Bone marrow (tissue), 2 donors: ENCODE measurements at regions not wholly inside any gene's neighbourhood (a gene's known extent, or its start where the extent isn't known, plus 50 kb on each side); places are given as distances from the start of the nearest gene placed in this dataset.

Experiments used
- DNase-seq, 2 donors: peaks; one replicate each; lab custom pipeline; 2025; lab: John Stamatoyannopoulos, UW

- no peak for DNase-seq
Observed at GRCh38 chr3:79542-79941, 117.0 kb upstream of the CHL1 start.

DNA sequence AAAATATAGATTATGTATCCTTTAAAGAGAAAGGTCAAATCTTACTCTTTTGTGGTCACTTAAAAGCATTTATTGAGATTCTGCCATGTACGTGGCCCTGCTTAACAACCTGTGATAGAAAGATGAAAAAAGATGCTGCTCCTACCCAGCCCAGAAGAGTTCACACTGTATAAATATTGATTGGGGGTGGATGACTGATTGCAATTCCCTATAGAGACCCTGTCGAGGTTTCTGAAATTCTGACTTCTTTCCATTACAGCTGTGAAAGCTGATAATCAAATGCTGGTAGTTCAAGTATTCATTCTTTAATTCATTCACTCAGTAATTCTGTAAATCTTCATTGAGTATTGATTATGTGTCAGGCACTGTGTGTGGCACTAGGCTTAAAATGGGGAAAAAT lies 114.1 kb upstream of the CHL1 start:
- DNase-seq: no peak

DNA sequence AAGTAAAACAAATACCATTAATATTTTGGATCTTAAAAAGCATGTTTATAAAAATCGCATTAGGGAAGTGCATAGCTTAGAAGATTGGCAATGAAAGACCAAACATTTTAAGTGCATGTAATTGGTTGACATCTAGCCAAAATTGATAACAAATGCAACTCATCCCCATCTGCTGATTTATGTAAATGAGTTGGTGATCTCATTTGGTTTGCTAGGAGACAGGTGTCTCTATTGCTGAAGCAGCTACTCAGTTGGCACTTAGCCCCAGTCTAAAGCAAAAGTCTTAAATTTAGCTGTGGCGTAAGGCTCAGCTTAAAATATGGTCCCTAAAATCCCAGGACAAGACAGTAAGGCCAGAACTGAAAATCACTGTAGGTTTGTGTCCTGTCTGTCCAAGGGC lies 113.5 kb upstream of the CHL1 start:
- DNase-seq: no peak

- no peak for DNase-seq
Observed at GRCh38 chr3:85180-85579, 111.4 kb upstream of the CHL1 start.

DNA sequence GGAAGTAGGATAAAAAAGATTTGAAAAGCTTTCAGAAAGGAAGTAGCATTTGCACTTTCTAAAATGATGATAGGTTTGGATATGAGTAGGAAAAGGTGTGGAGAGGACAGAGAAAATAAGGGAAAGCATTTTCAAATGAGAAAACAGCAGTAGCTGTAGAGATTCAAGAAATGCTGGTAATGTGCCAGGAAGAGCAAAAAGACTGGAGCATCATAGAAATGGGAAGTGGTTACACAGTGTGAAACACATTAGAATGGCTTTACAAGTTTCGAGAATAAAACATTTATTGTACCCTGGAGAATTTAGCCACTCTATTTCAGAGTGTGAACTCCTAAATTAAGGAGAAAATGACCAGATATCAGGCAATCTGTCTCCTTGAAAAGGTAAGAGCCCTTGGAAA lies 108.3 kb upstream of the CHL1 start:
- no peak for DNase-seq

- no peak for DNase-seq
Observed at GRCh38 chr3:93746-94145, 102.8 kb upstream of the CHL1 start.

GRCh38 chr3:96259-96658 lies 100.3 kb upstream of the CHL1 start:
- no peak for DNase-seq

DNA sequence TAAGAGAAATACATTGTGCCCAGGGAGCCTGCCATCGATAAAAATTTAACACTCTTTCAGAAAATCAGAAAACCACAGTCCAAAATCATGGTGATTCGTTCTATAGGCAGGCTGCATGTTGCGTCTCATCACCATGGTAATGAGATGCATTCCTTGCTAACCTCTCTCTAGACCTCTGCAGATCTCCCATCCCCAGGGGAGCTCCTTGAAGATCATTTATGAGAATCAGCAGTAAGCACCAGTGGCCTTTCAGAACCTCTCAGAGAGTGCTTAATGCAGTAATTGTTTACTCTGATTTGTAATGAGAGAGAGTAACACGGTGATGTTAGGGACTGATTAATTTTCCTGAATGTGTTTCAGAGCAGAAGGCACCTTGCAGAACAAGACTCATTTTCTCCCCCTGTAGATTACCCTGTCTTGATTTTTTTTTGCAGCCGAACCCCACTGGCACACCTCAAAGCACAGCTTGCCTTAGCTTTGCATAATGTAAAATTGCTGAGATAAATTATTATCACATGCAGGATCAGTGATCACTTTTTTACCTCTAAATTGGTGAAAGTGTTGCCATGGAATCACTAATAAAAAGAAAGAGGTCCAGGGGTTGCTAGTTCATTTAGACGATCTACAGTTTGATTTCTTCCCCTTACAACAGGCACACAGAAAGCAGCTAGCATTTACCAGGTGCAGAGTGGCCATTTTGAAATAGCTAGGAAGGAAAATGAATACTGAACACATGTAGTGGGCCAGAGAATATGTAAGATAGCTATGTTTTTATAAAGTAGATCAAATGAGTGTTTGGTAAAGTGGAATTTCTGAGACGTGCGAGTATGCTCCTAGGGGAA lies 98.9 kb upstream of the CHL1 start:
- no peak for DNase-seq

GRCh38 chr3:98259-98654 lies 98.3 kb upstream of the CHL1 start:
- DNase-seq: no peak

DNA sequence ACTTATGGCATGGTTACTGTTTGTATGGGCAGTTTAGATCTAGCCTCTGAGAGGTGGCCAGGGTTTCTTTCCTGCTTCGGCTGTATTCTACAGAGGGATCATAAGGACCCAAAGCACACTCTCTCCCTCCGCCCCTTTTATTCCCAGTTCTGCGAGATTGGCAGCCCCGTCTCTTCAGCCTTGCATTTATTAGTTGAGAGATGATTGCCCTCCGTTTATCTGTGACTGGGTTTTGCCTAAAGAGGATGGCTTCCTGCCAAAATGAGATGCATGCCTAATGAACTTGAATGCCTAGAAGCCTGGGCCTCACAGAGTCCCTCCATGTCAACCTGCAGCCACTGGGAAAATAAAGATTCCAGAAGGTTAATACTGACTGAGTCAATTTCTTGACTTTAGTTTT lies 97.1 kb upstream of the CHL1 start:
- DNase-seq: no peak

DNA sequence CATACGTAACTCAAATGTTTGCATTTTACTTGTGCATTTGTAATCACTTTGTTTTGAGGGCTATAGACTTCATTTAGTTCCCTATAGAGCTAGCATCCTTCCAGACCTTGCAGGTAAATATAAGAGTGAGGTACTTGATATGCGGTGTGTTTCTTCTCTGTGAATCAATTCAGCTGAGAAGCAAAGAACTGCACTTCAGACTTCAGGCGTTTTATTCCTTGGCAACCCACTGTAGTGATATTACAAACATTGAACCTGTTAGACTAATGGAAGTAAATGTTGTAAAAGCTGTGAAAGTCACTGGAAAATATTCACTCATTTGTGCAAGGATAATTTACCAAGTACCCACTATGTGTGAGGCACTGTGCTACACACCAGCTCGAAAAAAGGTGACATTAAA lies 94.1 kb upstream of the CHL1 start:
- no peak for DNase-seq

DNA sequence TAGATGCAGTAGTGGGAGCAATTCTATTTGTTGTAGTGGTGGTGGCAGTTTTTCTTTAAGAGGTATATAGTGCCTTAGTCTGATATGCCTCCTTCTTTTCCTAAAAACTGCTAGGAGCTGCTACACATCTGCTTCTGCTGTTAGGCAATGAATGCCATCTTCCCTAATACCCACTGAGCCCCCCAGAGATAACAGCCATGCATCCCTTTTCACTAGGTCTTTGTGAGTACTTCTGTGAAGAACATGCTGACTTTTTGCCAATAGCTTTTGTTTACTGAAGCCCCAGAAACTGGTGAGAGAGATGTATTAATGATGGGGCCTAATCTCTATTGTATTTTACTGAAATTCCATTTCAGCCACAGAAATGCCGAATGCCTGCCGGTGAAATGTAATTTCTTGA lies 92.6 kb upstream of the CHL1 start:
- no peak for DNase-seq

GRCh38 chr3:105585-105984 lies 91.0 kb upstream of the CHL1 start:
- DNase-seq: no peak

DNA sequence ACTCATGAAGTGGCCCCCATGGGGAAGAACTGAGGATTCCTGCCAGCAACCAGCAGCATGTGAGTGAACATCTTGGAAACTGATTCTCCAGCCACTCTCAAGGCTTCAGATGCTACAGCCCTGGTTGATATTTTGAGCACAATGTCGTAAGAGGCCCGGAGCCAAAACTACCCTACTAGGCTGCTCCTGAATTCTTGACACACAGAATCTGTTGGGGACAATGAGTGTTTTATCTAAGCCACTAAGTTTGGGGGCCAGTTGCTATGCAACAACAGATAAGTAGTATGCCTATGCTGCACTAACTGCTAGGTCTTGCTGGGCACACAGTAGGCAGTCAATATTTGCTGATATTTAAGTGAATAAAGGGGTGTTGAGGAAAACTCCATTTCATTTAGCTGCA lies 89.9 kb upstream of the CHL1 start:
- DNase-seq: no peak

DNA sequence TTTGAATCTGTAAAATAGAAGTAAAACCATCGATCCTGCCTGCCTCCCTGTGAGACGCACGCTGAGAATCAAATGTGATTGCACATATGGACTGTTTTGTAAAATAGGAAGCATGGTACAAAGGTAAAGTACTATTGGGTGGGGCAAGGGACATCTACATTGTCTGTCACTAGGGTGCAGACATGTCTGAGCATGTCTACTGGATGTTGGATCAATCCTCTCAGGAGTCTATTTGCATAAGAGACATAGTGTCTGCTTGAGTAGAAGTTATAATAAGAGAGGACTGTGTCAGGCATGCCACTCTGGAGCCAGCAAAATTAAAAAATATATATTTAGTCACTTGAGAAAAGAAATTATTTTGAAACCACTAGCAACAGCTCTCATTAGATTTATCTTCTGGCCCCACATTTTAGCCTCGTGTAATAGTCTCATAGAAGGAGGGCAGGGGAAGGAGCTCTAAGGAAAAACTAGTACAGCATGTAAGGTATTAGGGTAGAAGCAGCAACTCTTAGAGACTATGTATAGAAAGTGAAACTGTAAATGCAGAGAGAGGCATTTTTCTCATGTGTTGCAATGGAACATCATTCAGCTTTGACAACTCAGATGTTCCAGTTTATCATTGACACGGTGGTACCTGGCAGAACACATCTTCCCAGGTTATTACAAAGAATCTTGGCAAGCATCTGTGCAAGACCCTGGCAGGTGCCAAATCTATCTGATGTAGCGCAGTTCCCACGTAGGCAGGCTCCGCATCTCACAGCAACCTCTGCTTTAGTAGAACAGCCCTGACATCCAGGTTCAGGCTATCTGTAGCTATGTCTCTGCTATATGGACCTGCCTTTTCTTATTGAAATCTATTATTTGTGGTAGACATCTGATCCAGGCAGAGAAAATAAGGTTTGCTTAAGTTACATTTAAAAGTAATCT lies 85.2 kb upstream of the CHL1 start:
- no peak for DNase-seq

DNA sequence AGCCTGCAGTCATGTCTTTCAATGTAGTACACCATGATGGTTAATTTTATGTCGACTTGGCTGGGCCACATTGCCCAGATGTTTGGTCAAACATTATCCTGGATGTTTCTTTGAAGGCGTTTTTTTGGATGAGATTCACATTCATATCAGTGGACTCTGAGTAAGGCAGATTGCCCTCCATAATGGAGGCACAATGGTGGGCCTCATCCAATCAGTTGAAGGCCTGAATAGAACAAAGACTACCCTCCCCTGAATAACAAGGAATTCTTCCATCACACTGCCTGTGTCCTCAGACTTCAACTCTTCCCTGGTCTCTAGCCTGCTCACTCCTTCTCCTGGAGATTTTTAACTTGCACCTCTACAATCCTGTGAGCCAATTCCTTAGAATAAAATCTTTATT lies 83.8 kb upstream of the CHL1 start:
- DNase-seq: no peak

DNA sequence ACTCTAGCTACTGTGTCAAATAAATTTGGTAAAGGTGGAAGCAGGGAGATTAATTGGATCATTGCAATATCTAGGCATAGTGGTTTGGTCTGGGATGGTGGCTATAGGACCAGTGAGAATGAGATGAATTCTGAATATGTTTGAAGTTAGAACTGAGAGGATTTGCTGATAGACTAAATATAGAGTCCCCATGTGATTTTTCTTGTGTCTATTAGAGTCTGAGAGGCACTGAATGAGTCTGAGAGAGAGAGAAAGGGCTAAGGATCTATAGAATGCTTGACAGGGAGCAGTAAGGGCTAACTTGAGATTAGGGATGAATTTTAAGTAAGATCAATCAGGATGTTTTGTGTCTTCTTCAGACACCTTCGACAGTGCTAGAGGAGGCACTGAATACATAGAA lies 77.9 kb upstream of the CHL1 start:
- DNase-seq: no peak

DNA sequence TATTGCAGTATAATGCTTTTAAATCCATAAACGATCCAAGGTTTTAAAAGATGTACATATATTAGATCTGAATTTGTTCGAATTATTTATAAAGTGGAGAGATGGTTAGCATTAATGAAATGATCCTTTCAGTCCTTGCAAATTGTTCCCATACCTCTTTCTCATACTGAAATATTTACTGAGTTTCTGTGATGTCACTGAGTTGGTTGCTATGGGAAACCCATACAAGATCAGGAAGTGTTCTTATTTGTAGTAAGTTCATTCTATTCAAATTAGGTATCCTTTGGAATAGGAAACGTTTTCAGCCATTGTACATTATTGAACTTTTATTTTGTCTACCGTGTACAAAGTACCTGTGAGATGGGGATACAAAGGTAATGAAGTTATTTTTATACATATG lies 73.2 kb upstream of the CHL1 start:
- DNase-seq: no peak

GRCh38 chr3:124557-125179 lies 71.9 kb upstream of the CHL1 start:
- DNase-seq: no peak

- no peak for DNase-seq
Observed at GRCh38 chr3:128515-129172, 67.9 kb upstream of the CHL1 start.

DNA sequence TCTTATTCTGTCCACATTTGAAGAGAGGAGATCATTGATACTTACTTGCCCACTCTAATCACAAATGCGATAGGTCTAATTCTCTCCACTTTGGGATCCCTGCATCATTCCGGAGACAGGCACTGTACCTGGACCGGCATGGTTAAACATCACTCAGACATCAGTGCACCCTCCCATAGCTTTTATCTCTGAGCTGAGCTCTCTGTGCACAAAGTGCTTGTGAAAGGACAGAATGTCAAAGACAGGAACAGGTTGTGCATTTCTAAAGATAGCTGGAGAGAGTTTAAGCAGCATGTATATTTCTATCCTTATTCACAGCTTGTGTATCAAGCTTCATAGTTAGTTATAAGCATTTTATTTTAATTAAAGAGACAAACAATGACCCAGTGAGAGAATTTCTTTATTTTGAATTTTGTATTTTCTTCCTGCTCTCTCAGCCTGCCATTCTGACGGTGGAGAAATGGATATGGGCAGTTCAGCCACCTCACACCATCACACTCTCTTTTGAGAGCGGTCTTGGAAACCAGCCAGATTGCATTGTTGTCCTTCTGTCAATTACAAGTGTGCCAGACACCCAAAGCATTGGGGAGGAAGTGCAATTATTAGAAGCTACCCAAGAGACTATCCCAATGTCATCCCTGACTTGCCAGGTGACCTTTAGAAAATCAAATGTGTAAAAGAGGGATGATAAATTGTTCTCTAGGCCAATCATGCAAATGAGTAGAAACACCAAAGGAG lies 65.2 kb upstream of the CHL1 start:
- no peak for DNase-seq

- no peak for DNase-seq
Observed at GRCh38 chr3:132378-132777, 64.2 kb upstream of the CHL1 start.
